Spleen (tissue), 7 donors: ENCODE measurements at regions not wholly inside any gene's neighbourhood (a gene's known extent, or its start where the extent isn't known, plus 50 kb on each side); places are given as distances from the start of the nearest gene placed in this dataset.

Experiments
- POLR2A ChIP-seq, 3 donors: fragments of 450-650 bp; IDR thresholded peaks; one replicate each; pipeline ENCODE4 v1.5.1; 2017; ENCODE audit warnings: antibody characterized with exemption in 3 of 3, mild to moderate bottlenecking in 1 of 3
- TF ChIP-seq, protein P1 (sequence below), 11 experiments: fragments of 200-600 bp in 7 of 11; fragments of 450-650 bp in 4 of 11; sonication (generic) in 4 of 11; IDR thresholded peaks in 8 of 11; conservative IDR thresholded peaks in 3 of 11; 1 replicate in 7 of 11; 2 replicates in 4 of 11; pipeline versions ENCODE4 v1.4.0 to v1.8.0; 2016 to 2021; ENCODE audit warnings: antibody characterized with exemption in 11 of 11, inconsistent platforms in 4 of 11, mild to moderate bottlenecking in 1 of 11
- donor health status: DM: no; HTN: no; CAD: no; lungs with moderate emphysema.
- donor health status: DM: no; HTN: no; CAD: no.
- donor health status: DM: no; HTN: no; CAD: no.

DNA sequence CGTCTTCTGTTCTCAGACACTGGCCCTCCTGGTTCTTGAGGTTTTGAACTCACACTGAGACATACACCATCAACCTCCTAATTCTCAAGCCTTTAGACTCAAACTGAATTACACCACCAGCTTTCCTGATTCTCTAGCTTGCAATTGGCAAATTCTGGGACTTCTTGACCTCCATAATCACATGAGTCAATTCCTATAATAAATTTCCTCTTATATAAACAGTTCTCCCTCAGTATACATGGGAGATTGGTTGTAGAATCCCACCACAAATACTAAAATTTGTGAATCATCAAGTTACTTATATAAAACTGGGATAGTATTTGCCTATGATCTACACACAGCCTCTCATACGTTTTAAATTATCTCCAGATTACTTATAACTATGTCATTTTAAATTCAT, 162.2 kb downstream of the DIO2 start:
- TF ChIP-seq POLR2A (IDR thresholded peaks at IDR 0.05): no peak
- TF ChIP-seq, protein P1, sequence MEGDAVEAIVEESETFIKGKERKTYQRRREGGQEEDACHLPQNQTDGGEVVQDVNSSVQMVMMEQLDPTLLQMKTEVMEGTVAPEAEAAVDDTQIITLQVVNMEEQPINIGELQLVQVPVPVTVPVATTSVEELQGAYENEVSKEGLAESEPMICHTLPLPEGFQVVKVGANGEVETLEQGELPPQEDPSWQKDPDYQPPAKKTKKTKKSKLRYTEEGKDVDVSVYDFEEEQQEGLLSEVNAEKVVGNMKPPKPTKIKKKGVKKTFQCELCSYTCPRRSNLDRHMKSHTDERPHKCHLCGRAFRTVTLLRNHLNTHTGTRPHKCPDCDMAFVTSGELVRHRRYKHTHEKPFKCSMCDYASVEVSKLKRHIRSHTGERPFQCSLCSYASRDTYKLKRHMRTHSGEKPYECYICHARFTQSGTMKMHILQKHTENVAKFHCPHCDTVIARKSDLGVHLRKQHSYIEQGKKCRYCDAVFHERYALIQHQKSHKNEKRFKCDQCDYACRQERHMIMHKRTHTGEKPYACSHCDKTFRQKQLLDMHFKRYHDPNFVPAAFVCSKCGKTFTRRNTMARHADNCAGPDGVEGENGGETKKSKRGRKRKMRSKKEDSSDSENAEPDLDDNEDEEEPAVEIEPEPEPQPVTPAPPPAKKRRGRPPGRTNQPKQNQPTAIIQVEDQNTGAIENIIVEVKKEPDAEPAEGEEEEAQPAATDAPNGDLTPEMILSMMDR (IDR thresholded peaks at IDR 0.05 in 8 of 11, conservative IDR thresholded peaks at IDR 0.05 in 3 of 11): no peak
